OCI-LY3 (cell line): ENCODE measurements at regions not wholly inside any gene's neighbourhood (a gene's known extent, or its start where the extent isn't known, plus 50 kb on each side); places are given as distances from the start of the nearest gene placed in this dataset.

ENCODE experiments used
- CTCF ChIP-seq: fragments of 200-600, 300-600 bp; sonication (generic); IDR thresholded peaks from 2 replicates; pipeline ENCODE4 v1.5.1; 2014; ENCODE audit warnings: antibody characterized with exemption, low read length, low read depth
- EZH2phosphoT487 ChIP-seq: fragments of 200-600 bp; shearing (Covaris generic); IDR thresholded peaks from 2 replicates; pipeline ENCODE4 v1.6.1; 2018; ENCODE audit warnings: antibody characterized with exemption, mixed run types, low read depth

GRCh38 chr7:91383053-91383904 is 119.0 kb downstream of the FZD1 start:
- TF ChIP-seq CTCF (no peak), EZH2phosphoT487 (no peak)
